Ovary (tissue), 3 donors: ENCODE measurements at regions not wholly inside any gene's neighbourhood (a gene's known extent, or its start where the extent isn't known, plus 50 kb on each side); places are given as distances from the start of the nearest gene placed in this dataset.

Experiments
- EP300 ChIP-seq: sonication (generic); formaldehyde crosslinking; IDR thresholded peaks from one replicate; pipeline ENCODE4 v1.6.1; 2017; ENCODE audit warnings: antibody characterized with exemption
- POLR2A ChIP-seq: fragments of 450-650 bp; IDR thresholded peaks from one replicate; pipeline ENCODE4 v1.6.1; 2017; ENCODE audit warnings: antibody characterized with exemption, mild to moderate bottlenecking, moderate library complexity
- TF ChIP-seq, protein P1 (sequence below), 3 donors: fragments of 450-650 bp in 2 of 3; fragments of 200-600 bp in 1 of 3; IDR thresholded peaks; one replicate each; pipeline versions ENCODE4 v1.5.1 to v1.8.0; 2016 to 2022; ENCODE audit warnings: antibody characterized with exemption in 3 of 3, mild to moderate bottlenecking in 1 of 3
- donor health status: DM: no; HTN: no; CAD: no.

DNA sequence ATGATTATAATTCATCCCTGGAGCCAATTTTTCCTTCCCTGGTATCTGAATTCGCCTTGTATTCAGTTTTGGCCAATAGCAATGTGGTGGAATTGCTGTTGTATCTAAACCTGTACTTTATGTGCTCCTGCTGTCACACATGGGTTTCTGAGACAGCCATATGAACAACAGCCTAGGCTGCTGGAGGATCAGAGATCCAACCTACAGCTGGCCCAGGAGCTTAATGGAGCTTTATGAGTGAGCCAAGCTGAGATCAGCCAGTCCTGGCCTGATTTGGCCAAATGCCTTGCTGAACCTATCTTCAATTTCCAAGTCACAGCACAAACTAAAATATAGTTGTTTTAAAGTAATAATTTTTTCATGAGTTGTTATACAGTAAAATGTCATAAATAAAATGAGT lies 1071.5 kb downstream of the PCDH7 start:
- TF ChIP-seq EP300: no peak
- TF ChIP-seq, protein P1, sequence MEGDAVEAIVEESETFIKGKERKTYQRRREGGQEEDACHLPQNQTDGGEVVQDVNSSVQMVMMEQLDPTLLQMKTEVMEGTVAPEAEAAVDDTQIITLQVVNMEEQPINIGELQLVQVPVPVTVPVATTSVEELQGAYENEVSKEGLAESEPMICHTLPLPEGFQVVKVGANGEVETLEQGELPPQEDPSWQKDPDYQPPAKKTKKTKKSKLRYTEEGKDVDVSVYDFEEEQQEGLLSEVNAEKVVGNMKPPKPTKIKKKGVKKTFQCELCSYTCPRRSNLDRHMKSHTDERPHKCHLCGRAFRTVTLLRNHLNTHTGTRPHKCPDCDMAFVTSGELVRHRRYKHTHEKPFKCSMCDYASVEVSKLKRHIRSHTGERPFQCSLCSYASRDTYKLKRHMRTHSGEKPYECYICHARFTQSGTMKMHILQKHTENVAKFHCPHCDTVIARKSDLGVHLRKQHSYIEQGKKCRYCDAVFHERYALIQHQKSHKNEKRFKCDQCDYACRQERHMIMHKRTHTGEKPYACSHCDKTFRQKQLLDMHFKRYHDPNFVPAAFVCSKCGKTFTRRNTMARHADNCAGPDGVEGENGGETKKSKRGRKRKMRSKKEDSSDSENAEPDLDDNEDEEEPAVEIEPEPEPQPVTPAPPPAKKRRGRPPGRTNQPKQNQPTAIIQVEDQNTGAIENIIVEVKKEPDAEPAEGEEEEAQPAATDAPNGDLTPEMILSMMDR (IDR thresholded peaks at IDR 0.05): no peak
- no peak for TF ChIP-seq POLR2A
